Gastrocnemius medialis (tissue), 4 donors: ENCODE measurements at regions not wholly inside any gene's neighbourhood (a gene's known extent, or its start where the extent isn't known, plus 50 kb on each side); places are given as distances from the start of the nearest gene placed in this dataset.

ENCODE experiments used
- POLR2A ChIP-seq, 2 donors: fragments of 450-650 bp; IDR thresholded peaks; one replicate each; pipeline ENCODE4 v1.6.1; 2017; ENCODE audit warnings: antibody characterized with exemption in 2 of 2, mild to moderate bottlenecking in 2 of 2, moderate library complexity in 2 of 2
- TF ChIP-seq, protein P1 (sequence below), 5 experiments: fragments of 450-650 bp in 3 of 5; fragments of 200-600 bp in 2 of 5; sonication (generic) in 2 of 5; IDR thresholded peaks in 4 of 5; conservative IDR thresholded peaks in 1 of 5; 1 replicate in 4 of 5; 2 replicates in 1 of 5; pipeline ENCODE4 v1.5.1; 2016 to 2019; ENCODE audit warnings: antibody characterized with exemption in 5 of 5, mild to moderate bottlenecking in 3 of 5, moderate library complexity in 3 of 5

DNA sequence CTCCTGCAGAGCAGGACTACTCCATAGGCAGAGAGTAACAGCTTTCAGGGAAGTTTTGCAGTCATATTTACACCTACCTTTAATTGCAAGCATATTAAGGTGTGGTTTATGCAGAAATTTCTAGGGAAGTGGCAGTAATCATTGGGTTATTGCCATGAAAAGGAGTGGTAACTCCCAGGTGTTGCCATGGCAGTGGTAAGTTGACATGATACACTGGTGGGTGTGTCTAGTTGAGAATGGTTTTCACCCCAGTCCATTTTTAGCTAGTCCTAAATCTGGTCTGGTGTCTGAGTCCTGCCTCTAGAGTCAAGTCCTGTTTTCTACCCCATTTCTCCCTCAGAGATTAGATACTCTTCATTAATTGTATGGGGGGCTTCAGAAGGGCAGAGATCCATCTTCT is 128.4 kb upstream of the GMNC start:
- no peak for TF ChIP-seq POLR2A (IDR thresholded peaks at IDR 0.05)
- TF ChIP-seq, protein P1, sequence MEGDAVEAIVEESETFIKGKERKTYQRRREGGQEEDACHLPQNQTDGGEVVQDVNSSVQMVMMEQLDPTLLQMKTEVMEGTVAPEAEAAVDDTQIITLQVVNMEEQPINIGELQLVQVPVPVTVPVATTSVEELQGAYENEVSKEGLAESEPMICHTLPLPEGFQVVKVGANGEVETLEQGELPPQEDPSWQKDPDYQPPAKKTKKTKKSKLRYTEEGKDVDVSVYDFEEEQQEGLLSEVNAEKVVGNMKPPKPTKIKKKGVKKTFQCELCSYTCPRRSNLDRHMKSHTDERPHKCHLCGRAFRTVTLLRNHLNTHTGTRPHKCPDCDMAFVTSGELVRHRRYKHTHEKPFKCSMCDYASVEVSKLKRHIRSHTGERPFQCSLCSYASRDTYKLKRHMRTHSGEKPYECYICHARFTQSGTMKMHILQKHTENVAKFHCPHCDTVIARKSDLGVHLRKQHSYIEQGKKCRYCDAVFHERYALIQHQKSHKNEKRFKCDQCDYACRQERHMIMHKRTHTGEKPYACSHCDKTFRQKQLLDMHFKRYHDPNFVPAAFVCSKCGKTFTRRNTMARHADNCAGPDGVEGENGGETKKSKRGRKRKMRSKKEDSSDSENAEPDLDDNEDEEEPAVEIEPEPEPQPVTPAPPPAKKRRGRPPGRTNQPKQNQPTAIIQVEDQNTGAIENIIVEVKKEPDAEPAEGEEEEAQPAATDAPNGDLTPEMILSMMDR (IDR thresholded peaks at IDR 0.05 in 4 of 5, conservative IDR thresholded peaks at IDR 0.05 in 1 of 5) = no peak
